Loucy (cell line): ENCODE measurements at regions not wholly inside any gene's neighbourhood (a gene's known extent, or its start where the extent isn't known, plus 50 kb on each side); places are given as distances from the start of the nearest gene placed in this dataset.

Experiments
- H2AFZ ChIP-seq: fragments of 200-600 bp; sonication (generic); 2 replicates; pipeline ENCODE4 v1.6.0; 2016; ENCODE audit warnings: antibody characterized with exemption, mild to moderate bottlenecking, low read length, moderate library complexity
- H3F3A ChIP-seq: fragments of 200-600 bp; 2 replicates; pipeline ENCODE4 v1.6.0; 2016; ENCODE audit warnings: antibody characterized with exemption, low read depth, mild to moderate bottlenecking
- H3K27me3 ChIP-seq: fragments of 200-600 bp; sonication (generic); 2 replicates; pipeline ENCODE4 v1.6.1; 2014; ENCODE audit warnings: low read length, mild to moderate bottlenecking; ENCODE audit not compliant: insufficient read depth, poor library complexity, severe bottlenecking
- H3K36me3 ChIP-seq: fragments of 200-600 bp; sonication (generic); 2 replicates; pipeline ENCODE4 v1.6.1; 2016; ENCODE audit warnings: low read length; ENCODE audit not compliant: insufficient read depth
- H3K4me1 ChIP-seq: fragments of 200-600 bp; sonication (generic); 2 replicates; pipeline ENCODE4 v1.5.1; 2014; ENCODE audit warnings: low read length, mild to moderate bottlenecking; ENCODE audit not compliant: insufficient read depth, poor library complexity, severe bottlenecking
- H3K4me2 ChIP-seq: fragments of 200-600 bp; sonication (generic); 2 replicates; pipeline ENCODE4 v1.6.0; 2014; ENCODE audit warnings: antibody characterized with exemption, low read length, low read depth, mild to moderate bottlenecking; ENCODE audit not compliant: poor library complexity, severe bottlenecking
- H3K4me3 ChIP-seq: fragments of 200-600 bp; sonication (generic); 2 replicates; pipeline ENCODE4 v1.5.1; 2014; ENCODE audit warnings: low read length, mild to moderate bottlenecking, mixed read lengths; ENCODE audit not compliant: poor library complexity, severe bottlenecking
- H3K79me2 ChIP-seq: fragments of 200-600 bp; sonication (generic); 2 replicates; pipeline ENCODE4 v1.6.1; 2014; ENCODE audit warnings: low read length; ENCODE audit not compliant: insufficient read depth
- H3K9ac ChIP-seq: fragments of 200-600 bp; sonication (generic); 2 replicates; pipeline ENCODE4 v1.6.0; 2014; ENCODE audit warnings: mild to moderate bottlenecking, low read depth, low read length, moderate library complexity; ENCODE audit not compliant: poor library complexity, severe bottlenecking
- H3K9me2 ChIP-seq: fragments of 200-600 bp; sonication (generic); replicated peaks from 2 replicates; pipeline ENCODE4 v1.6.1; 2016; ENCODE audit warnings: low read depth, low read length, mixed read lengths
- H3K9me3 ChIP-seq: fragments of 200-600 bp; sonication (generic); 2 replicates; pipeline ENCODE4 v1.6.1; 2014; ENCODE audit warnings: mild to moderate bottlenecking, antibody characterized with exemption, low read length, low read depth; ENCODE audit not compliant: insufficient read depth
- H4K20me1 ChIP-seq: fragments of 200-600 bp; sonication (generic); 2 replicates; pipeline ENCODE4 v1.6.0; 2014; ENCODE audit warnings: antibody characterized with exemption, low read length, mild to moderate bottlenecking; ENCODE audit not compliant: insufficient read depth, poor library complexity, severe bottlenecking
- CTCF ChIP-seq: fragments of 200-600 bp; sonication (generic); conservative IDR thresholded peaks from 2 replicates; pipeline ENCODE4 v1.5.1; 2014; ENCODE audit warnings: mild to moderate bottlenecking, antibody characterized with exemption, low read length
- EZH2phosphoT487 ChIP-seq: fragments of 200-600 bp; IDR thresholded peaks from 2 replicates; pipeline ENCODE4 v1.6.1; 2018; ENCODE audit warnings: antibody characterized with exemption, mild to moderate bottlenecking, moderate library complexity, borderline replicate concordance

- Histone ChIP-seq H2AFZ (no peak overlapping the region), H3K9me2 (no peaks in the 10 kb centered on the region), H3K9me3 (no peaks in the 10 kb centered on the region; the same call in 1 of the 2 replicates), H3K4me1 (no peaks in the 10 kb centered on the region), H3K9ac (no peak overlapping the region), H3K4me2 (no peak overlapping the region), H3F3A (no peaks in the 10 kb centered on the region), H3K27me3 (no peaks in the 10 kb centered on the region), H4K20me1 (no peaks in the 10 kb centered on the region), H3K79me2 (no peaks in the 10 kb centered on the region), H3K36me3 (no peaks in the 10 kb centered on the region), H3K4me3 (no peak overlapping the region)
- TF ChIP-seq CTCF (no peak), EZH2phosphoT487 (no peak)
Measured at GRCh38 chr4:3708103-3708510, 58.1 kb upstream of the ADRA2C start.

GRCh38 chr4:3707423-3708102 is 58.6 kb upstream of the ADRA2C start:
- no peak overlapping the region for H3K4me3 ChIP-seq
- no peak overlapping the region for H3K9ac ChIP-seq
- no peak for TF ChIP-seq CTCF
- no peak for TF ChIP-seq EZH2phosphoT487
- no peaks in the 10 kb centered on the region for H3F3A ChIP-seq
- no peak overlapping the region for H3K4me2 ChIP-seq
- H3K4me1 ChIP-seq, result no peaks in the 10 kb centered on the region
- H3K9me2 ChIP-seq, result no peaks in the 10 kb centered on the region
- no peaks in the 10 kb centered on the region for H4K20me1 ChIP-seq
- H3K27me3 ChIP-seq, result no peaks in the 10 kb centered on the region
- H3K9me3 ChIP-seq, result no peaks in the 10 kb centered on the region; the same call in 1 of the 2 replicates
- H3K79me2 ChIP-seq, result no peaks in the 10 kb centered on the region
- no peak overlapping the region for H2AFZ ChIP-seq
- H3K36me3 ChIP-seq, result no peaks in the 10 kb centered on the region

DNA sequence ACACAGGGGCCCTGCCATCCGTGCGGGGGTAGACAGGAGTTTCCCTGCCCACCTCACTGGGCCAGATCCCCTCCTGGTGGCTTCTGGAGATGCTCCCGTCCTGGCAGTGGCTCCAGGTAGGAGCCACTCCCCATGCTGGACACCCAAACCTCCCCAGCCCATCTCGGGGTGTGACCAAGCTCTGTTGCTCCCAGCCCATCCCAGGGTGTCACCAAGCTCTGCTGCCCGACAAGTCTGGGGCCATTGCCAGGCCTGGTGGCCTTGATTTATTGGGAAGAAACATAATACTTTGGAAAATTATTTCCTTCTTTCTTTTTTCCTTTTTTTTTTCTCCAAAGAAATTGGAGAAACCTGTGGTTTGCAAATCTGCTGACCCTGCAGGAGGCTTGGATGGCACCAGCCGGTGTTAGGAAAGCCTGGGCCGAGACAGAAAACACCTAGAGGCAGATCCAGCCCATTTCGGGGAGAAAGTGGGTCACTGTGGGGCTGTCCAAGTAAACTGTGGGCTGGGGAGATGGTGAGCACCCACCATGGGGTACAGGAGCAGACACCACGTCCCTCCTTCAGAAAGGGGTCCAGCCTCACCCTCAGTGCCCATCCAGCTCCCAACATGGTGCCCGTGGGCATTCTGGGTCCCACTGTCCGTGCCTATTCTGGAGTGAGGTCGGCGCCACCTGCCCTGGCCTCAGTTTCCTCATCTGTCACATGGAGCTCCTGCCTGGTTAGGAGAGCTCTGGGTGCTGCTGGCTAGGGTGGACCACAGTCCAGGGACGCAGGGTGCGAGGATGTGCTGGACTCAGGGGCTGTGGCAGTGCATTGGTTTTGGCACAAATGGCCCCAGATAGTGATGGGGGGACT is 59.4 kb upstream of the ADRA2C start:
- no peaks in the 10 kb centered on the region for H3K9me2 ChIP-seq
- H4K20me1 ChIP-seq, result no peaks in the 10 kb centered on the region
- H3K36me3 ChIP-seq, result no peaks in the 10 kb centered on the region
- TF ChIP-seq CTCF (no peak), EZH2phosphoT487 (no peak)
- H3K9ac ChIP-seq, result no peak overlapping the region
- H3K27me3 ChIP-seq, result no peaks in the 10 kb centered on the region
- H3K4me3 ChIP-seq, result no peak overlapping the region
- no peak overlapping the region for H2AFZ ChIP-seq
- no peaks in the 10 kb centered on the region for H3K79me2 ChIP-seq
- H3K4me1 ChIP-seq, result no peaks in the 10 kb centered on the region
- no peak overlapping the region for H3K4me2 ChIP-seq
- H3F3A ChIP-seq, result no peaks in the 10 kb centered on the region
- no peaks in the 10 kb centered on the region; the same call in 1 of the 2 replicates for H3K9me3 ChIP-seq
